HG03460 (cell line): ENCODE measurements at regions not wholly inside any gene's neighbourhood (a gene's known extent, or its start where the extent isn't known, plus 50 kb on each side); places are given as distances from the start of the nearest gene placed in this dataset.
A peak's percentile ranks its signal among the peaks of the same experiment; 100 is the strongest.
"Not testable (repeated sequence)": the region's sequence is repeated elsewhere in the genome, so short reads cannot be mapped to it uniquely, and the experiment has no call there.

ENCODE experiments used
- ATAC-seq: cut with Tn5 transposase; IDR thresholded peaks from one replicate; pipeline ENCODE4 v1.9.1; 2021; ENCODE audit not compliant: unreplicated experiment

DNA sequence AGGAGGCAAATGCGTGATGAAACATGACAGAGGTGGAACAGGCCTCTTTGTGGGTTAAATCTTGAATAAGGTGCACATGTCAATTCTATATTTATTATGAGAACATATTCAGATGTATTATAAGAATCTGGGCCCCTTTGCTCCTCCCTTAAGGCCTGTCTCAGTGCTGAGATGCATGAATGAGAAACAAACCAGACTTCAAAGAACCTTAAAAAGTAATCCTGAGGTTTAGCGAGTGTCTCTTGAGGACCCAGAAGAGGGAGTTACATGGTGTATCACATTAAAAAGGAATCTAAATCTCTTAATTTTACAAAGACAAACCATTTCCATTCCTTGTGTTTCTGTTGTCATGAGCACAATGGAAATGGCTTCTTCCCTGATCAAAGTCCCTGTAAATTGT lies 170.9 kb upstream of the TBC1D5 start:
- no peak for ATAC-seq

DNA sequence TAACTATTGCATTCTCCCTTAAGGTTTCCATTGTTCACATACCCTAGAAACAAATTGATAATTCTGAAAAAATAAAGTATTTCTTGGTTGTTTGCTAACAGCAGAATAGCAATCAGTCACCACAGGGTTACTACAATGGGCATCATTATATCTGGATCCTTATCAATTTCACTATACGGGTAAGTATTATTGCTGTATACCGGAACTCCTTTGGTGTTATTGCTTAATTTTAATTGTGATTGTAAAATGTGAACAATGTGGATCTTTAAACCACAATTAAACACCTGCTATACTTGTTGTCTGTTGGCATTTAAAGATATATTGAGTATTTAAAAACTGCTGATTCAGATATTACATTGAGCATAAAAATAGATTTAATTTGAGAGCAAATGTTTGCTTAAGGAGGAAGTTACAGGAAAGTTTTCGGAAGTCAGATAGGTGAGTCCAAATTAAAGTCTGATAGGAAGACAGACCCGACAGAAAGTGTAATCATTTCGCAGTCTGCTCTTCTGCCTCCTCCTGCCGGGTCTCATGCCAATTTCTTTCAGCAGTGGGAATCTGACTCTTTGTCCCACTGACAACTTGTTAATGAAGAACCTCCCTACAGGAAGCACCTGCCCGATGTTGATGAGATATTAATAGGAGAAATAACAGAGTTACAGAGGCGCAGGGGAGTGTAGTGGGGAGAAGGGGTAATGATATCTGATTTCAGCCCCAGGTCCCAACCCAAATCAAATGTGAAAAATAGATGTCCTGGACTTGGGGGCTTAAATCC lies 169.7 kb upstream of the TBC1D5 start:
- no peak for ATAC-seq

DNA sequence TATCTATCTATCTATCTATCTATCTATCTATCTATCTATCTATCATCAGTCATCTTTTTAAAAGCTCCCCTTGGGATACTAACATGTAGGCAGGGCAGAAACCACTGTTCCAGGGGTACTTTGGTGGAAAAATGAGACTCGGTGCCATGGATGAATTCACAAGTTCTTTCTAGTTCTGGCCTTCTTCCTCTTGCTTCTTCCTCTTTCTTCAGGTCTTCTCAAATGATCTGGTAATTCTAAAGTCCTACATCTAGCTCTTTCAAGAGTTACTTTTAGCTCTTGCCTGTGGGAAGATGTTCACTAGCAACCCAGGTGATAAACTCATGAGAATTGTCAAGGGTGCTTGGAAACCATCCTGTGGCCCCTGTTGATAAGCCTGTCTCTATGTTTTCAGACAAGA lies 168.5 kb upstream of the TBC1D5 start:
- ATAC-seq: no peak

DNA sequence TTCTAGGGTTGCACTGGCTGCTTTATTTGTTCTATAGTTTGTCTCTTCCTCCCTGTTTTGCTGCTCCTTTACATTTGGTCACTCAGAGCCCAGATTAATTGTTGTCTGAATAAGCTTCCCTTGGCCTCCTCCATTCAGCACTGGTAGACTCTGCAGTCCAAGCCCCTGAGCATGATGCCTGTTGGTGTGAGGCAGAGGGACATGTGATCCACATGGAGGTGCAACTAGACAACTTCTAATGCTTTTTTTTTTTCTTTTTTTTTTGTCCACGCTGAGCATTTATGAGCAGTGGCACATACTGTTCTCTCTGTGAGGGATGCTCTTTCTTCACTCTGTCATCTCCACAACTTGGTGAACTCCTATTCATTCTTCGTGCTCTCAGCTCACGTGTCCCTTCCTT lies 167.3 kb upstream of the TBC1D5 start:
- ATAC-seq: no peak

DNA sequence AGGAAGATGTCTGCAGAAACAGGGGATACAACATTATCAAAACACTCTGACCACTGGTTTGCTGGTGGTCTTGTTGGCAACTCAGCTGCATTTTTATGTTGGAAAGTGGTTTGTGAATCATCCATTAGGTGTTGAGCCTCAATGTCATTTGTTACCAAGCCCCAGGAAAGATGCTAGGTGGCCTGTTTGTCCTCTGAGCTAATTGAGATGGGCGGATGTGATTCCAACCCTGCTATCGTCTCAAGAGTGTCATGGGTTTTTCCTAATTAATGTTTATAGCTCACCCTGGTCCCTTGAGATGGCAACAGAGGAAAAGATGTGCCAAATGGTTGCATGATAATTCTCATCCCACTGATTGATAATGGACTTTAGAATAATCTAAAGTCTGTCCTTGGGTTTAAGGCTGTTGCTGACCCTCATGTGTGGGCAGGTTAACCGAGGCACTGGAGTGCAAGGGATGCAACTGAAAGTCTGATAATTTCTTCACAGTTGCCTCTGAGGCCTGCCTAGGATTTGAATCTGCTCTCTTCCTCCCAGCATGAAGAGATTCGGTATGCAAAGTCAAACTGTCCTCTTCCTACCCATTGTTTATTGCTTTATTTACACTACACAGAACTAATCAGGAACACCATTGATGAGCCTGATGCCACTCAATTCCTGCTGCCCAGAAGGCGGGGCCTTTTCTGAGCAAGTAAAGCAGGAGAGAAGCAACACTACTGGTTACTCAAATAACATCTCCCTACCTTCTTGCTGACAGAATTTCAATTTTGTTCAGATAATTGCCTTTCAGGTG lies 166.2 kb upstream of the TBC1D5 start:
- no peak for ATAC-seq

DNA sequence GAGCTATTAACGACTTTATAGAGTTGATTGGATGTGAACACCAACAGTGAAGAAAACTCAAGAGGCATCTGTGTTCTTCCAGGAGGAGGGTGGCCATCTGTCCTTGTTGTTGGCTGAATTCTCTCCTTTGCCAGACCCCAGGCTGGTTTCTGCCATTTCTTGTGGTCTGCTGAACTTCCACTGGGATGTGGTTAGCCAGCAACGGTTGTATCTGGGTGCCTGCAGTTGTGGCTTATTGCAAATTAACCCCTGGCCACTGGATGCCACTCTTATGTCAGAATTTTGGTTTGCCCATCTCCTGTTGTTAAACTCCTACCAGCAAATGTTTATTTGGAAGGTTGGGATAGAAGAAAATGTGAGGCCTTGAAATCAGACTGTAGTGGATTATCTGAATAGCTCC lies 163.6 kb upstream of the TBC1D5 start:
- no peak for ATAC-seq

DNA sequence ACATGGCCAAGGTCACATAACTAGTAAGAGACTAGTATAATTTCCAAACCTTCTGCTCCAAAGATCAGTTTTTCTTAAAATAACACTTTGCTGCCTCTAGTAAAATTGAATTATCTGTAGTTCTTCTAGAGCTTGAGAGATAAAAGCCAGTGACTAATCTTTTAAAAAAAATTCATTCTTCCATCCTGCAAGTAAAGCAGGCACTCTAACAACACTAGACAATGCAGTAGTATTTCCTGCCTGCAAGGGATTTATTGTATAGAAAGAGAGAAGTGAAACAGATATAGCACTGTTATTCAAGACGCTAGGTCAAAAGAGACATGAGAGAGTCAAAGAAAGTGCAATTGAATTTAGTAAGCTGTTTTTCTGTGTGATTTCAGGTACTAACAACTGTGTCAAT lies 159.5 kb upstream of the TBC1D5 start:
- ATAC-seq: peak; percentile 57

DNA sequence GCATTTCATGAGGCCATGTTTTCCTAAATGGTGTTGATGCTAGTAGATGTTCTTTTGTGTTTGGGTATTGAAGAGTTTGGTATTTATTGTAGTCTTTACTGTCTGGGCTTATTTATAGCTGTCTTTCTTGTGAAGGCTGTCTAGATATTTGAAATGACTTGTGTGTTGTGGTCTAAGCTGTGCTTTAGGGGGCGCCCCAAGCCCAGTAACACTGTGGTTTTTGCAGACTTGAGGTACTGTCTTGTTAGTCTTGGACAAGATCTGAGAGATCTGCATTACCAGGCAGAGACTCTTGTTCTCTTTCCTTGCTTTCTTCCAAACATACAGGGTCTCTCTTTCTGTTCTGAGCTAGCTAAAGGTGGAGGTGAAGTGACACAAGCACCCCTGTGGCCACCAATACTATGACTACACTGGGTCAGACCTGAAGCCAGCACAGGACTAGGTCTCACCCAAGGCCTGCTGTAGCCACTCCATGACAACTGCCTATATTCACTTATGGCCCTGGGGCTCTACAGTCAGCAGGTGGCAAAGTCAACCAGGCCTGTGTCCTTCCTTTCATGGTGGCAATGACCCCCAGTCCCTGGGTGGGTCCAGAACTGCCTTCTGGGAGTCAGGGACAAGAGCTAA lies 152.1 kb upstream of the TBC1D5 start:
- peak; percentile 84 for ATAC-seq

DNA sequence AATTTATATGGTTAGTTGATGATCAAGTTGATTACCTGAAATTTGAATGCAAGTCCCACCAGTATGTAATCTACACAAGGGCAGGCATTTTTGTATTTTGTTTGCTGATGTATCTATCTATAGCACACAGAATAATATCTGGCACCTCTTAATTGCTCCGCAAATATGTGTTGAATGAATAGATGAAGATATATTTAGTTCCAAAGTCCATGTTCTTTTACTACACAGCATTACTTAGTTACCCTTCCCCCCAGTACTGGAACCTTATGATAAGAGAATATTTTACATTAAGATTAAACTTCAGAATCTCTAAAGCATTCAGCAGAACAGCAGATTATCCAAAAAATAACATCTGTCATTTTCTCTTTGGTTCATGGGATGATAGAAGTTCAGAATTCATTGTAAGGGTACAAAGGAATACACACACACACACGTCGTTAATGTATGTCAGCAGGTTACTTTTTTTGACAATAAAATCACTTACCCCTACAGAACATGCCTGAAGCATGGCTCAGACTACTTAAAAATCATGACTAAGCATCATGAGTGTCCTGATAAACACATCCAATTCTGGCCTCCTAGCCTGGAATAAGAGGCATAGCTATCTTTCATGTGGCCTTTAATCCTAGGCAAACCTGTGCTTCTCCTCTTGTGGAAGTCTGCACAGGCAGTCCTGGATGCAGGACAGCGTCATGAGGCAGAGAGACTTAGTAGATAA lies 148.9 kb upstream of the TBC1D5 start:
- no peak for ATAC-seq

DNA sequence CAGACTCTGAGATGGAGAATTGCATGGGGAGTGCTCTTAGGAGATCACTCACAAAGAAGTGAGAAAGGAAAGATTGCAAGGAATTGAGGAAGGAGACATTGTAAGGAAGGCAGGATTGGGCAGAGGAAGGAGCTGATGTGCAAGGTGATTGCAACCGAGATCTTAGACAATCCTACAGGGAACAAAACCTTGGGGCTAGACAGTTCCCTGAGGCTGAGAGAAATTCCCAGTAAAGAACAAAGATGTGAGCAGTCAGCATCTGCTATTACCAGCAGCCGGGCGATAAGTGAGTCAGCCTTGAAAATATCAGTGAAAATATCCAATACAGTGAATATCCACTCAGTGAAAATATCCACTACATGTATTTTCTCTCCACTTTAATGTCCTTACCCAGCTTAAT lies 143.6 kb upstream of the TBC1D5 start:
- ATAC-seq: no peak

DNA sequence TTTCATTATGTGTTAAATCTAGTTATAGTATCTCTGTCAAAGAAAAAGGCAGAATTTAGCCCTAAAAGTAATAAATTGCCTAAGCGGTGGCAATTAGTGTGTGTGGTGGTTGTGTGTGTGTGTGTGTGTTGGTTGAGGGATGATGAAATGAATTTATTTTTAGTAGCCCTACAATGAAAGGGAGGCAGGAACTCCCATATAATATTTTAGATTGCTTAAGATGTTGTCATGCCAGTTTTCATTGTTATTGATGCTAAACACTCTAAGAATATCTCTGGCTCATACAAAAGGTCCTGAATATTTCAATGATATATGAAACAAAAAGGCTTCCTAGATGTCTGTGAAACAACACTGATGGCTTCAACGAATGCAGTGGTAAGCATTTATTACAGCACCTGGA lies 140.6 kb upstream of the TBC1D5 start:
- ATAC-seq: no peak

DNA sequence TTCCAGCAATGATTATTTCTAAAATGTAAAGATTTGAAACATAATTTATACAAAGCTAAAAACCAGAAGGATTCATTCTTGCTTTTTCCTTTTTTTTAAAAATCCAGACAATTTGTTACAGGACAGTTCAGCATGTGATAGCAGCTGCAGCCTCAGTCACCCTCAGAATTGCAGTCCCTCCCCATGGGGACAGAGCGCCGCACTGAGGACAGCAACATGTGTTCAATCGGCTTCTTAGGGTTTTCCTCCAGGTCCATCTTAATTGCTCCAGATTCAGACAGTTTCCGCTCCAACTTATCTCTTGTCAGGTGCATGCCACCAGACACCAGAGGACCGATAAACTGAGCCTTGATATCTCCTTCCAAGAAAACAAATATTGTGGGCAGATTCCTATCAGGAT lies 134.9 kb upstream of the TBC1D5 start:
- ATAC-seq: no peak

DNA sequence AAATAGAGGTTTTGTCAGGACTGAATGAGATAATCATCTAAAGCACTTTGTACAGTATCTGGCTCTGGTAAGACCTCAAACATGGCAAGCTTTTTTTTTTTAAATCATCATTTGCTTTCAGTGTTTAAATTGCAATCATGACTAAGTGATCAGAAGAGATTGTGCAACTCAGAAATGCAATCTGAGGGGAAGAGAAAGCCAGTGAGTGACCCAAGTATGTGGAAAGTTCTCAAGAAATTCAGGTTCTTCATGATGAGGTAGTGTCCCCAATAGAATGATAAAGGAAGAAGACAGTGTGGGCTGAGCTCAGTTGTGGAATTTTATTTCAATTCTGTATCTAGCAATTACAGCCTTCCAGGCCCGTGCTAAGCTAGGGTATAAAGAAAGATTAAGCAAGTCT lies 132.2 kb upstream of the TBC1D5 start:
- ATAC-seq: no peak

DNA sequence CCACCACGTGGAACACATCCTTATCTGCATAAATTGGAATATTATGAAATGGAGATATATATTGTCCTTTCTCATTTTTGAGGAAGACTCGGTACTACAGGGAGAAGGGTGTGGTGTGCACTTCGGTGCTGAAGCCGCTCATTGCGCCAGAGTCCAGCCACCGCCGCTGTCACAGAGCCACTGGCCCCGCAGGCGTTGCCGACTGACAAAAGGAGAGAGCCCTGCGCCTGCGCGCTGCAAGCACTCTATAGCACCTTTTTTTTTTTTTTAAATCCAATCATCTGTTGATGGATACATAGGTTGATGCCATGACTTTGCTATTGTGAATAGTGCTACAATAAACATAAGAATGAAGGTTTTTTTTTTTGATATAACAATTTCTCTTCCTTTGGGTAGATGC lies 130.0 kb upstream of the TBC1D5 start:
- no peak for ATAC-seq

DNA sequence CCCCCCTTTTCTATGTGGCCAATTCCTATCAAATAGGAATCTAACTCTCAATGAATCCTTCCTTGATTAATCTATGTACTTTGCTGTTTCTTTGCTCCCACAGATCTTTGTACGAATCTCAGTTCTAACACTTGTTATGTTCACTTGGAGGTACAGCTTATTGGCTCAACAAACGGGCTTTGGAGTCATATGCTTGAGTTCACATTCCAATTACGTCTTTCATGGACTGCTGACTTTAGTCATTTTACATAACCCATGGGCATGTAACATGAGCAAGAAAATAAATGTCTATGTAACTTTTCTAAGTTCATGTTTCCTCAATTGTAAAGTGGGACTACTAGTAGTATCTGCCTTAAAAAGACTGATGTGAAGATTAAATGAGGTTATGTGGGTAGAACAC lies 123.2 kb upstream of the TBC1D5 start:
- no peak for ATAC-seq

DNA sequence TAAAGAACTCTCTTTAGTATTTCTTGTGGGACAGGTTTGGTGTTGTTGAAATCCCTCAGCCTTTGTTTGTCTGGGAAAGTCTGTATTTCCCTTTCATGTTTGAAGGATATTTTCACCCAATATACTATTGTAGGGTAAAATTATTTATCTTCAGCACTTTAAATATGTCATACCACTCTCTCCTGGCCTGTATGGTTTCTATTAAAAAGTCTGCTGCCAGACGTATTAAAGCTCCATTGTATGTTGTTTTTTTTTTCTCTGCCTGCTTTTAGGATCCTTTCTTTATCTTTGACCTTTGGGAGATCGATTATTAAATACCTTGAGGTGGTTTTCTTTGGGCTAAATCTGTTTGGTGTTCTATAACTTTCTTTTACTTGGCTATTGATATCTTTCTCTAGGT lies 119.0 kb upstream of the TBC1D5 start:
- ATAC-seq: no peak

DNA sequence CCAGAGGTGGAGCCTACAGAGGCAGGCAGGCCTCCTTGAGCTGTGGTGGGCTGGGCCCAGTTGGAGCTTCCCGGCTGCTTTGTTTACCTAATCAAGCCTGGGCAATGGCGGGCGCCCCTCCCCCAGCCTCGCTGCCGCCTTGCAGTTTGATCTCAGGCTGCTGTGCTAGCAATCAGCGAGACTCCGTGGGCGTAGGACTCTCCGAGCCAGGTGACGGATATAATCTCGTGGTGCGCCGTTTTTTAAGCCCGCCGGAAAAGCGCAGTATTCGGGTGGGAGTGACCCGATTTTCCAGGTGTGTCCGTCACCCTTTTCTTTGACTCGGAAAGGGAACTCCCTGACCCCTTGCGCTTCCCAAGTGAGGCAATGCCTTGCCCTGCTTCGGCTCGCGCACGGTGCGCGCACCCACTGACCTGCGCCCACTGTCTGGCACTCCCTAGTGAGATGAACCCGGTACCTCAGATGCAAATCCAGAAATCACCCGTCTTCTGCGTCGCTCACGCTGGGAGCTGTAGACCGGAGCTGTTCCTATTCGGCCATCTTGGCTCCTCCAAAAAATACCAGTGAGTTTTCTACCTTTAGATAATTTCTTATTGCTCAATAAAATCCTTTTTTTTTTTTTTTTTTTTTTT lies 118.5 kb upstream of the TBC1D5 start:
- ATAC-seq: not testable (repeated sequence)

DNA sequence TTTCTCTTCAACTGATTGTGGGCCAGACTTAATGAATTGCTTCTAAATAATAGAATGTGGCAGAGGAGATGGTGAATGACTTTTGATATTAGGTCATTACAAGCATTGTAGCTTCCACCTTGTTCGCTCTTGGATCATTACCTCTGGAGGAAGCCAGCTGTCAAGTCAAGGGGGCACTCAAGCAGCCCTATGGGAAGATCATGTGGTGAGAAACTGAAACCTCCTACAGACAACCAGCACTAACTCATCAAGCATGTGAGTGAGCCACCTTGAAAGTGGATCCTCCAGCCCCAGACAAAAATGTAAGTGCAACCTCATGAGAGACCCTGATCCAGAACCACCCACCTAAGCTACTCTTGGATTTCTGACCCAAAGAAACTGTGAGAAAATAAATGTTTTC lies 109.8 kb upstream of the TBC1D5 start:
- peak; percentile 87 for ATAC-seq

DNA sequence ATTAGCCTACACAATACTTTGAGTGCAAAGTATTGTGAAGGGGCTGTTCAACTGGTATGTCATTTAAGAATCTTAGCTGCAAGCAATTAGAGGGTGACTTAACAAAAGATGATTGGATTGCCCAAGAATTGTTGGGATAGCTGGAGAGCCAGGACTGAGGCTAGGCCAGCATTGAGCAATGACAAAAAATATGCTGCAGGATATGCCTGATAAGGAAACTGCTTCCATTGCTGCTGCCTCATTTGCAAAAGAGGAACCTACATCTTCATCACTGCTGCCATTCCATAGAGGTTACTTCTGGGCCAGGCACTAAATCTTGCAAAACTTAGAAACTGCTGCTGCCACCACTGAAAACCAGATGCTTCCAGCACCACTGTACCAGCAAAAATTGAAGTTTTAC lies 108.0 kb upstream of the TBC1D5 start:
- ATAC-seq: no peak

DNA sequence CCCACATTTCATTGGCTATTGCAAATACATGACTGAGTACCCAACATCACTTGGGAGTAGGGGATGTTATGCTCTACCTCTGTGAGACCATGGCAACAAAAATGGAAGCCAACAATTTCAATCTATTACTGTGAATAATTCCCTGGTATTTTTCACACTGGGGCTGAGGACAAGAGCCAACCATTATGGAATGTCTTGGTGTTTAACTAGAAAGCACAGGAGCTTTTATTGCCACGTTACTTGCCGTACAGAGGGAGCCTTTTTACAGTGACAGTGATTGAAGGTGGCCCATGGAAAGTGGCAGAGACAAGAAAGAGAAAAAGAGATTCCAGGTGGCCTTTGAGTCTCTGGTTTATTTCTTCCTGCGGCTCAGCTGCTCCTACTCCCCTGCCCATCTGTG lies 105.7 kb upstream of the TBC1D5 start:
- ATAC-seq: no peak

DNA sequence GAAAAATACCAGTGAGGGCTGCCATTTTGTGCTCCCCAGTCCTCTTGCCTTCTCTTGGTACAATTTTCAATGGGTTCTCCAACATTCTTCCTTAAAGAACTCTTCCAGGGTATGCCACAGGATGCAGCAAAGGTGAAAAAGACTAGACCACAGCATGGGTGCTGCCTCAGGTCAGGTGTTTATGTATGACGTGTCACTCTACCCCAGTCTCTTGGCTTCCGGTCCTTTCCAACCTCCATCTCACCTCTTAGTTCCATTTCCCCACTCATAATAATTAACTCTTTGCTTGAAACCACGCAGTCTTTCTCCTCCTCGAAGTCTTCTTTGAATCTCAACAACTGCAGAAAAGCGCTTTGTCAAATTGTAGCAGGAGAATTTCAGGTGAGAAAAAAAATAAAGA lies 104.7 kb upstream of the TBC1D5 start:
- ATAC-seq: no peak
